Neural crest cell (in vitro differentiated cells): ENCODE measurements at regions not wholly inside any gene's neighbourhood (a gene's known extent, or its start where the extent isn't known, plus 50 kb on each side); places are given as distances from the start of the nearest gene placed in this dataset.

Experiments
- DNase-seq: peaks from one replicate; pipeline ENCODE4 v3.0.0; 2021; ENCODE audit warnings: low read depth, mixed read lengths, low spot score
- H3K27ac Mint-ChIP-seq: one replicate; pipeline ENCODE4 v1.8.0; 2021; ENCODE audit warnings: mild to moderate bottlenecking, mixed read lengths; ENCODE audit not compliant: unreplicated experiment
- H3K27me3 Mint-ChIP-seq: 2 replicates; pipeline ENCODE4 v1.8.0; 2021; ENCODE audit warnings: low read depth, mild to moderate bottlenecking, mixed read lengths
- H3K36me3 Mint-ChIP-seq: 2 replicates; pipeline ENCODE4 v1.8.0; 2021; ENCODE audit warnings: low read depth, mild to moderate bottlenecking, mixed read lengths
- H3K4me1 Mint-ChIP-seq: 2 replicates; pipeline ENCODE4 v1.8.0; 2021; ENCODE audit warnings: mixed read lengths
- H3K4me3 Mint-ChIP-seq: one replicate; pipeline ENCODE4 v1.8.0; 2021; ENCODE audit warnings: mild to moderate bottlenecking, mixed read lengths
- H3K9me3 Mint-ChIP-seq: 2 replicates; pipeline ENCODE4 v1.8.0; 2021; ENCODE audit warnings: mixed read lengths
- CTCF ChIP-seq: fragments of 200-600 bp; sonication (generic); conservative IDR thresholded peaks from 2 replicates; pipeline ENCODE4 v1.5.0; 2021; ENCODE audit warnings: antibody characterized with exemption, mild to moderate bottlenecking

- peaks cover 16% of the 10 kb centered on the region for H3K4me1 Mint-ChIP-seq
- no peak for DNase-seq
- peaks cover 5% of the 10 kb centered on the region for H3K9me3 Mint-ChIP-seq
- no peak overlapping the region for H3K27ac Mint-ChIP-seq
- H3K27me3 Mint-ChIP-seq, result no peaks in the 10 kb centered on the region
- no peak for TF ChIP-seq CTCF
- peaks cover 27% of the 10 kb centered on the region for H3K36me3 Mint-ChIP-seq
- peak overlapping the region; percentile 59 for H3K4me3 Mint-ChIP-seq
Measured at GRCh38 chr7:112908086-112908485, 117.9 kb upstream of the TMEM168 start.

GRCh38 chr7:112907658-112908057 lies 117.5 kb upstream of the TMEM168 start:
- H3K27me3 Mint-ChIP-seq, result no peaks in the 10 kb centered on the region
- no peak overlapping the region for H3K27ac Mint-ChIP-seq
- H3K36me3 Mint-ChIP-seq, result peaks cover 25% of the 10 kb centered on the region
- no peak for TF ChIP-seq CTCF
- DNase-seq, result no peak
- H3K4me1 Mint-ChIP-seq, result peaks cover 16% of the 10 kb centered on the region
- peaks cover 6% of the 10 kb centered on the region for H3K9me3 Mint-ChIP-seq
- H3K4me3 Mint-ChIP-seq, result peak overlapping the region; percentile 59

GRCh38 chr7:112905950-112906349 lies 115.8 kb upstream of the TMEM168 start:
- Mint-ChIP-seq H3K36me3 (peaks cover 23% of the 10 kb centered on the region), H3K27me3 (no peaks in the 10 kb centered on the region), H3K4me3 (no peak overlapping the region), H3K9me3 (peaks cover 10% of the 10 kb centered on the region), H3K4me1 (peaks cover 16% of the 10 kb centered on the region), H3K27ac (no peak overlapping the region)
- TF ChIP-seq CTCF, result no peak
- no peak for DNase-seq

- no peak overlapping the region for H3K4me3 Mint-ChIP-seq
- H3K27me3 Mint-ChIP-seq, result no peaks in the 10 kb centered on the region
- no peak for TF ChIP-seq CTCF
- H3K4me1 Mint-ChIP-seq, result peaks cover 16% of the 10 kb centered on the region
- H3K9me3 Mint-ChIP-seq, result peaks cover 11% of the 10 kb centered on the region
- H3K27ac Mint-ChIP-seq, result no peak overlapping the region
- no peak for DNase-seq
- peaks cover 22% of the 10 kb centered on the region for H3K36me3 Mint-ChIP-seq
Measured at GRCh38 chr7:112905413-112905812, 115.2 kb upstream of the TMEM168 start.

- H3K27me3 Mint-ChIP-seq, result no peaks in the 10 kb centered on the region
- peaks cover 15% of the 10 kb centered on the region for H3K9me3 Mint-ChIP-seq
- H3K4me3 Mint-ChIP-seq, result no peak overlapping the region
- H3K36me3 Mint-ChIP-seq, result peaks cover 35% of the 10 kb centered on the region
- peak; percentile 80 for TF ChIP-seq CTCF
- no peak overlapping the region for H3K27ac Mint-ChIP-seq
- DNase-seq, result peak; percentile 46
- H3K4me1 Mint-ChIP-seq, result no peaks in the 10 kb centered on the region
Measured at GRCh38 chr7:112898432-112899290, 108.5 kb upstream of the TMEM168 start.
